GM23338 (cell line): ENCODE measurements at regions not wholly inside any gene's neighbourhood (a gene's known extent, or its start where the extent isn't known, plus 50 kb on each side); places are given as distances from the start of the nearest gene placed in this dataset.

Experiments used
- EZH2 ChIP-seq: fragments of 200-600 bp; sonication (generic); IDR thresholded peaks from one replicate; pipeline ENCODE4 v1.8.0; 2017; ENCODE audit warnings: antibody characterized with exemption, mild to moderate bottlenecking, low read depth; ENCODE audit not compliant: unreplicated experiment
- EZH2phosphoT487 ChIP-seq: fragments of 200-600 bp; sonication (generic); IDR thresholded peaks from one replicate; pipeline ENCODE4 v1.8.1; 2018; ENCODE audit warnings: antibody characterized with exemption; ENCODE audit not compliant: unreplicated experiment
- POLR2AphosphoS5 ChIP-seq: IDR thresholded peaks from 2 replicates; pipeline ENCODE4 v1.6.1; 2016; ENCODE audit warnings: antibody characterized with exemption, low read depth
- TF ChIP-seq, protein P1 (sequence below), 2 experiments: fragments of 200-600 bp in 1 of 2; sonication (generic) in 1 of 2; conservative IDR thresholded peaks; 2 replicates each; pipeline versions ENCODE4 v1.5.1 to v1.6.1; 2016 to 2017; ENCODE audit warnings: antibody characterized with exemption in 2 of 2, low read depth in 2 of 2, mild to moderate bottlenecking in 2 of 2, moderate library complexity in 1 of 2
- TF ChIP-seq, protein P2 (sequence below): IDR thresholded peaks from one replicate; pipeline ENCODE4 v1.6.1; 2018; ENCODE audit warnings: antibody characterized with exemption; ENCODE audit not compliant: unreplicated experiment

DNA sequence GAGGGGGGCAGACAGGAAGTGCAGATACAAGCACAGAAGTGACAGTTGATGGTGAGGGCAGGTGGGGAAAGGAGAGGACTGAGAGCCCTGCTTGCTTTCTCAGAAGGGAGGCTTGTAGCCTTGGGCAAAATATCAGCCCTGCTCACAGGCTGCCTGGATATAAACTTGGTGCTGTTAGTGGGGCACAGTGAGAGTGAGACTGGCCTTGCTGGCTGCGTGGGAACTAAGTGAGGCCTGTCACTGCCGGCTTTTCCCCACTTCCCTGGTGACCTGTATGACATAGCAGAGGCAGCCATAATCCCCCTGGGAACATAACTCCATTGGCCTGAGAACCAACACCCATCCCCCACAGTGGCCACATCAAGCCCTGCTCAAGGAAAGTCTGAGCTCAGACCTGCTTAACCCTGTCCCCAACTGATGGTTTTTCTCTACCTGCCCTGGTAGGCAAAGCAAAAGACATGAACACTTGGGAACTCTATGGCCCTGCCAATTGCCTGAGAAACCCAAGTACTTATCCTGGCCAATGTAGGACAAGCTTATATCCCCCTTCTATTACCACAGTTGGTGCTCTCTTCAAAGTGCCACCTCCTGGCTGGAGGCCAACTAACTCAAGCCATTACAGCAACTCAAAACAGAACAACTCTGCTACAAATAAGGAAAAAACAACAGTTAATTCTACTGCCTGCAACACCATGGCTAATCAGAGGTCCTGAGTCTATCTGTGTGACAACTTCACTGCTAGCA is 472.7 kb downstream of the PLPP3 start:
- TF ChIP-seq, protein P1, sequence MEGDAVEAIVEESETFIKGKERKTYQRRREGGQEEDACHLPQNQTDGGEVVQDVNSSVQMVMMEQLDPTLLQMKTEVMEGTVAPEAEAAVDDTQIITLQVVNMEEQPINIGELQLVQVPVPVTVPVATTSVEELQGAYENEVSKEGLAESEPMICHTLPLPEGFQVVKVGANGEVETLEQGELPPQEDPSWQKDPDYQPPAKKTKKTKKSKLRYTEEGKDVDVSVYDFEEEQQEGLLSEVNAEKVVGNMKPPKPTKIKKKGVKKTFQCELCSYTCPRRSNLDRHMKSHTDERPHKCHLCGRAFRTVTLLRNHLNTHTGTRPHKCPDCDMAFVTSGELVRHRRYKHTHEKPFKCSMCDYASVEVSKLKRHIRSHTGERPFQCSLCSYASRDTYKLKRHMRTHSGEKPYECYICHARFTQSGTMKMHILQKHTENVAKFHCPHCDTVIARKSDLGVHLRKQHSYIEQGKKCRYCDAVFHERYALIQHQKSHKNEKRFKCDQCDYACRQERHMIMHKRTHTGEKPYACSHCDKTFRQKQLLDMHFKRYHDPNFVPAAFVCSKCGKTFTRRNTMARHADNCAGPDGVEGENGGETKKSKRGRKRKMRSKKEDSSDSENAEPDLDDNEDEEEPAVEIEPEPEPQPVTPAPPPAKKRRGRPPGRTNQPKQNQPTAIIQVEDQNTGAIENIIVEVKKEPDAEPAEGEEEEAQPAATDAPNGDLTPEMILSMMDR (conservative IDR thresholded peaks at IDR 0.05; ENCODE audit: low read depth in 2 of 2) = no peak
- TF ChIP-seq EZH2phosphoT487 (no peak), EZH2 (no peak), POLR2AphosphoS5 (no peak)
- TF ChIP-seq, protein P2, sequence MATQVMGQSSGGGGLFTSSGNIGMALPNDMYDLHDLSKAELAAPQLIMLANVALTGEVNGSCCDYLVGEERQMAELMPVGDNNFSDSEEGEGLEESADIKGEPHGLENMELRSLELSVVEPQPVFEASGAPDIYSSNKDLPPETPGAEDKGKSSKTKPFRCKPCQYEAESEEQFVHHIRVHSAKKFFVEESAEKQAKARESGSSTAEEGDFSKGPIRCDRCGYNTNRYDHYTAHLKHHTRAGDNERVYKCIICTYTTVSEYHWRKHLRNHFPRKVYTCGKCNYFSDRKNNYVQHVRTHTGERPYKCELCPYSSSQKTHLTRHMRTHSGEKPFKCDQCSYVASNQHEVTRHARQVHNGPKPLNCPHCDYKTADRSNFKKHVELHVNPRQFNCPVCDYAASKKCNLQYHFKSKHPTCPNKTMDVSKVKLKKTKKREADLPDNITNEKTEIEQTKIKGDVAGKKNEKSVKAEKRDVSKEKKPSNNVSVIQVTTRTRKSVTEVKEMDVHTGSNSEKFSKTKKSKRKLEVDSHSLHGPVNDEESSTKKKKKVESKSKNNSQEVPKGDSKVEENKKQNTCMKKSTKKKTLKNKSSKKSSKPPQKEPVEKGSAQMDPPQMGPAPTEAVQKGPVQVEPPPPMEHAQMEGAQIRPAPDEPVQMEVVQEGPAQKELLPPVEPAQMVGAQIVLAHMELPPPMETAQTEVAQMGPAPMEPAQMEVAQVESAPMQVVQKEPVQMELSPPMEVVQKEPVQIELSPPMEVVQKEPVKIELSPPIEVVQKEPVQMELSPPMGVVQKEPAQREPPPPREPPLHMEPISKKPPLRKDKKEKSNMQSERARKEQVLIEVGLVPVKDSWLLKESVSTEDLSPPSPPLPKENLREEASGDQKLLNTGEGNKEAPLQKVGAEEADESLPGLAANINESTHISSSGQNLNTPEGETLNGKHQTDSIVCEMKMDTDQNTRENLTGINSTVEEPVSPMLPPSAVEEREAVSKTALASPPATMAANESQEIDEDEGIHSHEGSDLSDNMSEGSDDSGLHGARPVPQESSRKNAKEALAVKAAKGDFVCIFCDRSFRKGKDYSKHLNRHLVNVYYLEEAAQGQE = no peak
